GM18517 (cell line): ENCODE measurements at regions not wholly inside any gene's neighbourhood (a gene's known extent, or its start where the extent isn't known, plus 50 kb on each side); places are given as distances from the start of the nearest gene placed in this dataset.

ENCODE experiments used
- ATAC-seq: cut with Tn5 transposase; IDR thresholded peaks from one replicate; pipeline ENCODE4 v1.9.1; 2021; ENCODE audit warnings: mild to moderate bottlenecking, moderate library complexity; ENCODE audit not compliant: unreplicated experiment

- no peak for ATAC-seq
Observed at GRCh38 chr10:2139746-2140145, 402.4 kb upstream of the ADARB2 start.

- no peak for ATAC-seq
Observed at GRCh38 chr10:2137549-2138174, 400.3 kb upstream of the ADARB2 start.

DNA sequence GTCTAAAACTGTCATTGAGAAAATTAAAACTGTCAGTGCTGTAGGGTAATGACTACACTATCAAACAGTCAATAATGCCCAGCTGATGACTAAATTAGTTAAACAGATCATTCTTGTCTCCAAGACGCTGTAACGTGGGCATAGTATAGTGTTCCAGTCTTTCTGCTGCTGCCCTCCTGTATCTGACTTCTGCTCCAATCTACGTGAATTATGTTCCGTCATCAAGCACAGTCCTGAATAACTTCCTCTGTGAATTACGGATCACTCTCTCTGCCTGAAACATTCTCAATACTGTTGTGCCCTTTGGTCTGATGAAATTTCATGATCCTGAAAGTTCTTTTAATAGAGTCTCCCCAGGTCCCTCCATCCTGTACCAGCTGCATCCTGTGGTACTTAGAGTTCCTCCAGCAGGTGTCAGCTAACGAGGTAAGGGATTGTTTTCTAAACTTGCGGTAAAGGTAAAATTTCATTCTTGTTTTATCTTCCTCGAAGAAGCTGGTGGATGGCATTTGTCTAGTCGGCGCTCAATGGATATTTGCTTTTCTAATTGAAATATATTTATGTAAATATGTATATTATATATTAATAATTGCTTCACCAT lies 393.5 kb upstream of the ADARB2 start:
- no peak for ATAC-seq

DNA sequence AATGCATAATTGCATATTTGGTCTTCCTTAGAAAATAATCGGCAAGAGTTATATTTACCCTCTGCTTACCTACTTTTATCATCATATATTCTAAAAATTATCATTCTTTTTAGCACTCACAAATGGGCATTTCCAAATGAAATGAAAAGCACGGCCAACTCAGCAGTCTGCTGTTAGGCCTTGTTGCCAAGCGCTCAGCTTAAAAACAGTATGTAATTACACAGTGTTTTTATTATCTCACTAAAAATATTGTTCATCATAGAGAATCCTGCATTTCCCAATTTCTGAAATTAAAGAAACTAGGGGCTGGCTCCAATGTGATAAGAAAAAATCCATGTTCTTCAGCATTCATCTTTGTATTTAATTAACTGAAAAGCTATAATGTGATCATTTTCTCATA lies 391.7 kb upstream of the ADARB2 start:
- ATAC-seq: no peak

DNA sequence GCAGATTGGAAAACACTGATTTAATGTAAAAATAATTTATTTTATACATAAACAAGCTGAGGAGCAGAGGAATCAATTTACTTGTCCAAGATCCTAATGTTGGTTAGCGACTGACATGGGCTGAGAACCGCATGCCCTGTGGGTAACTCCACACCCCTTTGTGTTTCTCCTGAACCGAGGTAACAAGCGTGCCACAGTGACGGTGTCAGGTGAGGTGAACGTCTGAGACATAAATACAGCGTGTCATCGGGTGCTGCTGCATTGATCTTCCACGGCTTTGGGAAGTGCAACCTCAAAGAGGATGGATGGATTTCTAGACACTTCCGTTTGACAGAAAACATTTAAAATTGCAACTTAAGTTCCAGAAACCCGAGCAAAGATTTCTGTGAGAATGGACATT lies 386.8 kb upstream of the ADARB2 start:
- ATAC-seq: no peak

DNA sequence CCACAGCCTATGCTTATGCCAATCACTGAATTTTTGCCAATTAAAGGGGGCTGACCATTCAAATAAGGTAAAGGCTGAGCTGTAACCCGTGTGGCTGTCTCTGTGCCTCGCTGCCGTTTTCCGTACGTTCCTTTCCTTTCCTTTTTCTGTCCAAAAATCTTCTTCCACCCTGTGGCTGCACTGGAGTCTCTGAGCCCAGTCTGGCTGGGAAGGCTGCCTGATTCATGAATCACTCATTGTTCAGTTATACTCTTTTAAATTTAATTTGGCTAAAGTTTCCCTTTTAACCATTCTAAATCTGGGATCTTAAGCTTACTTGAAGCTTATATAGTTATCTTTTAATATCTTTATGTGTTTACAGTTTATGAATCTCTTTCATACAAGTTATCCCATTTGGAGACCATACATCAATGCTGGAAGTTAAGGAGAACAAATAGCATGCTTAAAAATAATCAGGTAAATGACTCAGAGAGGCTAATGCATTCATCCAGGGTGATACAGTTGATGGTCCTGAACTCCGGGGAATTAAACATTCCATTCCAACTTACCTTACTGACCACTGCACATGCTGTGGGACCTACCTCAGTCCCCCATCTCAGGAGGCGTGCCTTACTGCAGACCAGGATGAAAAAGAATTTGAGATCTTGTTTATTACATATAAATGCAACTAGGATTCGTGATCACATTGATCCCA lies 385.3 kb upstream of the ADARB2 start:
- no peak for ATAC-seq

GRCh38 chr10:2121929-2122328 lies 384.6 kb upstream of the ADARB2 start:
- ATAC-seq: no peak

- no peak for ATAC-seq
Observed at GRCh38 chr10:2121315-2121714, 384.0 kb upstream of the ADARB2 start.

GRCh38 chr10:2120746-2121145 lies 383.4 kb upstream of the ADARB2 start:
- ATAC-seq: no peak

- ATAC-seq: no peak
Observed at GRCh38 chr10:2119316-2119715, 382.0 kb upstream of the ADARB2 start.

GRCh38 chr10:2118201-2118600 lies 380.9 kb upstream of the ADARB2 start:
- ATAC-seq: no peak

DNA sequence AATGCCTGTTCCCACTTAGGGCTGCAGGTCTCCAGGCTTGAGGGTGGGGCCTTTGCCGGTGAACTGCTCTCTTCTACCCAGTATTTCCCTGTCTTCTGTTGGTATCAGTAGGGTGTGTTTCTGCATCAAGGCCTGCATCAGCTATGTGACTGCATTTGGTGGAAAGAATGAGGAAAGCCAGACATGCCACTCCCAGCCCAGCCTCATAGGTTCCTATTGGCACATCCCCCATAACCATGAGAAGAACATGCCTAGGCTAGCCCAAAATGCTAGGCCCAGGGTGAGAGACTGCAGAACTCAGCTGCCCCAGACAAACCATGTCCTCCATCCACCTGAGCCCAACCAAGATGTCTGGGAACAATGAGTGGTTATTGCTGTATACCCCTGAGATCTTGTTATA lies 380.3 kb upstream of the ADARB2 start:
- no peak for ATAC-seq

GRCh38 chr10:2111965-2112364 lies 374.6 kb upstream of the ADARB2 start:
- no peak for ATAC-seq

- ATAC-seq: no peak
Observed at GRCh38 chr10:2108496-2108895, 371.2 kb upstream of the ADARB2 start.

DNA sequence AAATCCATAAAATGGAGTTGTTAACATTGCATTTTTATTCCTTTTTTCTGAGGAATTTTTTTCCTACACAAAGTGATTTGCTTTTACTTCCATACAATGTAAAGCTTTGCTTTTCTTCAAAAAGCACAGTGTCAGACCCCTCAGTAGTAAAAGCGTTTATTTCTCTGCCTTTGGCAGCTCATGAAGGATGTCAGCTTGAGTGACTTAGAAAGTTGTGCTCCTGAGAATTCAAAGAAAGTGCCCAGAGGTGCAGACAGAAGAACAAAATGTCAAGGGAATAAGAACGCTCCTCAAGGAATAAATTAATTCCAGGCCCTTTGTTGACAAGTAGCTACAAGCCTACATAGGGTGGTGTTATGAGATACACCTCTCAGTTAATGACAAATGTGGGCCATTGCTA lies 369.3 kb upstream of the ADARB2 start:
- ATAC-seq: no peak

GRCh38 chr10:2099321-2099720 lies 362.0 kb upstream of the ADARB2 start:
- no peak for ATAC-seq

GRCh38 chr10:2097937-2098336 lies 360.6 kb upstream of the ADARB2 start:
- no peak for ATAC-seq

GRCh38 chr10:2094171-2094570 lies 356.8 kb upstream of the ADARB2 start:
- no peak for ATAC-seq

- no peak for ATAC-seq
Observed at GRCh38 chr10:2083591-2083990, 346.3 kb upstream of the ADARB2 start.

DNA sequence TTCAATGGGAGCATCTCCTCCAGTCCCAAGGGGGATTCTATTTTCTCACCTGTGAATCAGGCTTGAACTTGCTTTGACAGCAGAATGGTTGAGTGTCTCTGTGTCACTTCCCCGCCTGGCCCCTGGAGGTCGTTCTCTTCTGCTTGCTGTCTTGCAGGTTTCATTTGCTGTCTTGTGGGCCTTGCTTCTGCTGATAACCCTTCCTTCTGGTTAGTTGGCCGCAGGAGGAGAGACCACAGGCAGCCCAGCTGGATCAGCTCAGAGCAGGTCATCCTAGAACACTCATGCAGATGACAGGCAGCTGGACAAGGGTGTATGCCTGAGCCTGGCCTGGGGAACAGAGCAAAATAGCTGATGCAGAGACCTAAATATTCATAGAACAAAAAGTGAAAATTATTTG lies 344.2 kb upstream of the ADARB2 start:
- ATAC-seq: no peak

DNA sequence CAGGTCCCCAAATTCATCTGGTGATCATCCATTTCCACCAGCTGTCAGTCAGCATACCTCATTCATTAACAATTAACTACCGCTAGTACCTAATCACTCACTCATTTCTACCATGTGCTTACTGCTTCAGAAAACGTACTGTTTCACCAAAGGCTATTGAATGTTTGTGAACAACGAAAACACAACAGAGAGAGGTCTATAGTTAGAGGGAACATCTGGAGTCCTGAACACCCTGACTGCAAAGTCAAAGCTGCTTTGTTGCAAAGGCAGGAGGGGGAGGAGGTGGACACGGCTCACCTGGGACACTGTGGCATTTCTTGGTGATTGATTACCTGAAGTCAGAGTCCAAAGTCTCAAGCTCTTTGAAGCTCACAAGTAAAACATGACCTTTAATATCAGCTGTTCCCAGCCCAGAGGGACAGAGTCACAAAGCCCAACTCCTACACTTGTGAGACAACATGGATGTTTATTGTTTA lies 342.3 kb upstream of the ADARB2 start:
- peak; percentile 60 for ATAC-seq

- ATAC-seq: no peak
Observed at GRCh38 chr10:2077231-2077630, 339.9 kb upstream of the ADARB2 start.
